ENCODE measurements at regions not wholly inside any gene's neighbourhood (a gene's known extent, or its start where the extent isn't known, plus 50 kb on each side); places are given as distances from the start of the nearest gene placed in this dataset.

DNA sequence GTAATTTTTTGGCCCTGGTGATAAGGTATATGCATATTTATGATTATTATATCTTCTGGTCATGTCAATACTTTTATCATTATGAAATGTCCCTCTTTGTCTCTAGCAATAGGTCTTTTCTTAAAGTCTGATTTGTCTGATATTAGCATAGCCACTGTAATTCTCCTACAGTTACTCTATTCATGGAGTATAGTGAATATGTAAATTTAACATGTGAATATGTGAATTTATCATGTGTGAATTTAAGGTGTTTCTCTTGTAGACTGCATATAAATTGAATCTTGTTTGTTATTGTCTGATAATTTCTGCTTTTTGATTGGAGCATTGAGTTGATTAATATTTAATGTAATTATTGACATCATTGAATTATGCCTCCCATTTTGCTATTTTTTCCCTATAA, 259.4 kb downstream of the HRH4 start:
- TF ChIP-seq, protein P1, sequence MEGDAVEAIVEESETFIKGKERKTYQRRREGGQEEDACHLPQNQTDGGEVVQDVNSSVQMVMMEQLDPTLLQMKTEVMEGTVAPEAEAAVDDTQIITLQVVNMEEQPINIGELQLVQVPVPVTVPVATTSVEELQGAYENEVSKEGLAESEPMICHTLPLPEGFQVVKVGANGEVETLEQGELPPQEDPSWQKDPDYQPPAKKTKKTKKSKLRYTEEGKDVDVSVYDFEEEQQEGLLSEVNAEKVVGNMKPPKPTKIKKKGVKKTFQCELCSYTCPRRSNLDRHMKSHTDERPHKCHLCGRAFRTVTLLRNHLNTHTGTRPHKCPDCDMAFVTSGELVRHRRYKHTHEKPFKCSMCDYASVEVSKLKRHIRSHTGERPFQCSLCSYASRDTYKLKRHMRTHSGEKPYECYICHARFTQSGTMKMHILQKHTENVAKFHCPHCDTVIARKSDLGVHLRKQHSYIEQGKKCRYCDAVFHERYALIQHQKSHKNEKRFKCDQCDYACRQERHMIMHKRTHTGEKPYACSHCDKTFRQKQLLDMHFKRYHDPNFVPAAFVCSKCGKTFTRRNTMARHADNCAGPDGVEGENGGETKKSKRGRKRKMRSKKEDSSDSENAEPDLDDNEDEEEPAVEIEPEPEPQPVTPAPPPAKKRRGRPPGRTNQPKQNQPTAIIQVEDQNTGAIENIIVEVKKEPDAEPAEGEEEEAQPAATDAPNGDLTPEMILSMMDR (conservative IDR thresholded peaks at IDR 0.05; ENCODE audit: control insufficient read depth, insufficient read depth, low read depth, low read length) = no peak
- no peak overlapping the region for H3K4me3 ChIP-seq (ENCODE audit: control insufficient read depth, low read depth, low read length)
- DNase-seq (ENCODE audit: low read depth) = no peak

DNA sequence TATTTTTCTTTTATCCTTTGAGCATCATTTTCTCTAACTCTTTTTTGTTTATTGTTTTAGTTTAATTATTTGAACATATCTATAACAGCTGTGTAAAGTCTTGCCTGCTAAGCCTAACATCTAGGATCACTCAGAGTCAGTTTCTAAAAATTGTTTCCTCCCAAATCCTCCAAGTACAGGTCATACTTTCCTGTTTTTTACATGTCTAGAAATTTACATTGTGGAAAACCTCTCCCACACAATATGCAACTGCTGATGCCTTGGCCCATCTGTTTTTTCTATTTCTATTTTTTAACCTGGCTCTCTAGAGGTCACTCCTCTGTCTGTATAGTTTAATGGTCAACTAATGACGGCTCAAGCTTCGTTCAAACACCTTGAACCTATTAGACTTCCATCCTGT, 261.0 kb downstream of the HRH4 start:
- no peak for DNase-seq (ENCODE audit: low read depth)
- TF ChIP-seq, protein P1 (conservative IDR thresholded peaks at IDR 0.05; ENCODE audit: control insufficient read depth, insufficient read depth, low read depth, low read length) = no peak
- no peak overlapping the region for H3K4me3 ChIP-seq (ENCODE audit: control insufficient read depth, low read depth, low read length)

DNA sequence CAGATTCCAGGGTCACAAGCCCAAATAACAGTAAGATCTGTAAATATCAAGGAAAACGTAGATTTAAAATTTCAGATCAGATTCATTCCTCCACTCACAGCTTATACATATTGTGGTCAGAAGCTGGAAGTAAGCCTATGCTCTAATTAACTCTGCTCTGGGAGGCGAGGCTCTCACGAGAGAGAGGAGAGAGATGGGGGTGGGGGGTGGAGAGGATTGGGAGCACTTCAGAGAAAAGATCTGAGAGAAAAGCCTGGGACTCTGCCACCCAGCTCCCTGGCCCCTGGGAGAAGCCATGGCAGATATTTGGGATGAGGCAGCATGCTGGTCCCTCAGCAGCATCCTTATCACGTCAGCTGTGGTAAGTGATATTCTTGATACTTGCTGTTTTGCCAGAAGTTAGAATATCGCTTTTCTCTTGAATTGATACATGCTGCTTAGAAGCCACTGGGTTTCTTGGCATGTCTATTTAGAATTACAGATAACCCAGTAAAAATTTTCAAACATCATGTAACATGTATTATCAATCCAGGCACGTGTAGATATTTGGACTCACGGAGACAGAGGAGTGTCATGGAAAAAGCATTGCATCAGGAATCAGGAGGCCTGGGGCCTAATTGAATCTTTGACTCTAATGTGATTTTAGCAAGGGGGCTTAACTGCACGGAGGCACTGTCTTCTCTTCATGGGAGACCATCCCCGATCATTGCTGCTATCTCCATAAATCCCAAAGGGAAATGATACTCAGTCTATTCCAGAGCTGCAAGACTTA, 265.4 kb downstream of the HRH4 start:
- DNase-seq (ENCODE audit: low read depth) = no peak

DNA sequence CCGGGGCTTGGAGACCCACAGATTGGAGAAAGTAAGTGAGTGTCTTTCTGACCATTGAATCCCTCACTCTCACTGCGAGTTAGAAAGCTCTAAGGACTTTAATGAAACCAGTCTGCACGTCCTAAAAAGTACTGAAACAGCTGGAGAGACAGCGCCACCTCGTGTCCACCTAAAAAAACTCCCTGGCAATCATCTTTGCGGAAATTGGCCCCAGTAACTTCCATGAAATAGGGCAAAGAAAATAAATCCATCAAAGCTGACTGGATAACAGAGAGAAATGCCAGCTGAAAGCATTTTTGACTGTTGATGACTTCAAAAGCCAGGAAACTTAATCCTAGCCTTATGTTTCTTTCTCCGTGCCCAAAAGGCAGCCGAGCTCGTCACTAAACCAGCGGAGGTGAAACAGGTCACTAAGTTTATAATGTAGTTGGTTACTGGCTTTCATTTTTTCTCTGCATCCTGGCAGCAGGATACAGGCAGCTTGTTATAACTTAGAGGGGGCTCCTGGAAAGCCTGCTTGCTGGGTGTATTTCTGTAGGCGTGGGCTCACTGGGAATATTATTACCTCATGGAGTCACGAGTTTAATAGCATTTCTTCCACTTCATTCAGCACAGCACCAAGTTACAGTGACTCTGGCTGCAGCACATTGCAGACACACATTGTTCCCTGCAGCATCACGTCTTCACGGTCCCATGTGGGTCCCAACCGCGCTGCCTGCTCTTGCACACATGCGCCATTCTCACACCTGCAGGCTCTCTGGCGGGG, 266.5 kb downstream of the HRH4 start:
- TF ChIP-seq, protein P1 (conservative IDR thresholded peaks at IDR 0.05; ENCODE audit: control insufficient read depth, insufficient read depth, low read depth, low read length) = peak; percentile 90
- peak; percentile 88 for DNase-seq (ENCODE audit: low read depth)
- H3K4me3 ChIP-seq (ENCODE audit: control insufficient read depth, low read depth, low read length) = peak overlapping the region; percentile 29

More for the DNA sequence above, 265.4 kb downstream of the HRH4 start:
- TF ChIP-seq, protein P1 (conservative IDR thresholded peaks at IDR 0.05; ENCODE audit: control insufficient read depth, insufficient read depth, low read depth, low read length) = no peak
- no peak overlapping the region for H3K4me3 ChIP-seq (ENCODE audit: control insufficient read depth, low read depth, low read length)

DNA sequence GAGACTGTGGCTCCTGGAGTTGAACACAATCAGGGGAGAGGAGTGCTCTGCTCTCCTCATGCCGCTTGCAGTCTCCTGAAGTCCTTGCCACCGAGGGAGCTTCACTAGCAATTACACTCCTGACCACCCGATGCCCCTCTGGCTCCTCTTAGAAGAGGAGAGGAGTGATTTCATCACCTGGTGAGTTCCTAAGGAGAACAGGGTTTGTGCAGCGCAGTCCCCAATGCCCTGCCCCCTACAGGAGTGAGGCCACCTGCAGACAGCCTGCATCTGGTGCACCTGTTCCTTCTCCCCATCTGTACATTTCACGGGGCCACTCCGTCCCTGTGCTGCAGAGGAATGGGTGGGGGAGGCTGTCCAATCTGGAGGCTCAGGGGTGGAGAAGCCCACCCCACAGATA, 267.2 kb downstream of the HRH4 start:
- no peak for DNase-seq (ENCODE audit: low read depth)
- H3K4me3 ChIP-seq (ENCODE audit: control insufficient read depth, low read depth, low read length) = no peak overlapping the region
- TF ChIP-seq, protein P1 (conservative IDR thresholded peaks at IDR 0.05; ENCODE audit: control insufficient read depth, insufficient read depth, low read depth, low read length) = no peak

DNA sequence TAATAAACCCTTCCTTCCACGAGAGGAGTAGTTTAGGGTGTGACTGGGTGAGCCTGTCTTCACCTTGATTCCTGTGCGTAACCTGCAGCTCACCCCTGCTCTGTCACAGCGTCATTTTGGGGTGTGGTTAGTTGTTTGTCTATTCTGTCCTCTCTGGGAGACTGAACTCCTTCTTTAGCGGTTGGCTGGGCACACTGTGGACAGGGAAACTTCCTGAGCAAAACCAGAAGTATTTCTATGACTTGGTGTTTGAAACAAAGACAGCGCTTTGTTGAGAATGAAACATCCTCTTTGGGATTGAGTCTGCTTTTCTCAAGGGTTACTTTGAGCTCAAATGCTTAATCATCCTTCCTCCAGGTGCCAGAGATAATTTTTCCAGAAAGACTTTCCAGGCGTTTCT, 270.7 kb downstream of the HRH4 start:
- H3K4me3 ChIP-seq (ENCODE audit: control insufficient read depth, low read depth, low read length) = no peak overlapping the region
- no peak for DNase-seq (ENCODE audit: low read depth)
- TF ChIP-seq, protein P1 (conservative IDR thresholded peaks at IDR 0.05; ENCODE audit: control insufficient read depth, insufficient read depth, low read depth, low read length) = no peak

All from fibroblast of mammary gland (primary cell).